ENCODE measurements at regions not wholly inside any gene's neighbourhood (a gene's known extent, or its start where the extent isn't known, plus 50 kb on each side); places are given as distances from the start of the nearest gene placed in this dataset.
"Not testable (repeated sequence)": the region's sequence is repeated elsewhere in the genome, so short reads cannot be mapped to it uniquely, and the experiment has no call there.

GRCh38 chr14:83280719-83281118 lies 1747.1 kb upstream of the SEL1L start:
- DNase-seq = no peak

GRCh38 chr14:83282706-83283105 lies 1749.1 kb upstream of the SEL1L start:
- no peak for DNase-seq

DNA sequence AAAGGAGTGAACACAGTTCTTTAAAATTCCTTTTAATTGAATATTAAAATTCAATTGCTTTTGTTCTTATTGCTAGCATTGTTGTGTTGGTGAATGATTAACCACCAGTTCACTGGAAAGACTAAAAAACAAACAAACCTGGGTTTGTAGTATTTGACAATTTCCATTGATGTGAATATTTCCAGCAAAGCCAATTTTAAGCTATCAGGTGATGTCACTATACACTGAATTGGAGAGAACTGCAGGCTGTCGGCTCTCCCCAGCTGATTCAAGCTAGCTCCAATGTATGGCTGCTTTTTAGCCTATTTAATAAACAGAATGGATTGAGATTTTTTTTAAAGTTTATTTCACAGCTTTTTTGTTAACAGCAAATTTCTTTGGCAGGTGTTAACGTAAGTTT lies 1753.6 kb upstream of the SEL1L start:
- no peak for DNase-seq

DNA sequence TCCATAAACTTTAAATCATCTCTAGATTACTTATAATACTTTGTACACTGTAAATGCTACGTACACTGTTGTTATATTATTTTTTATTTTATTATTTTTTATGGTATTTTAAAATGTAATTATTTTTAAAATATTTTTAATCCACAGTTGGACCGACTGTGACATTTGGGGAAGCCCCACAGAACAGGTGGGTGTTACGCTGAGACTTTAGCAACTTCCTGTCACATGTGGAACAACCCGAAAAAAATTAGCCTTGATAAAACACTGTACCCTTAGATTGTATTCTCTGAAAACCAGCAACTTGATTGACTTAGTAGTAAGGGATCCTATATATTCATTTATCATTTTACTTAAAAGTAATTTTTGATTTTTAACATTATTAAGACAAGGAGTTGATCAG lies 1755.7 kb upstream of the SEL1L start:
- DNase-seq = no peak

- DNase-seq = no peak
These were observed 1756.2 kb upstream of the SEL1L start for GRCh38 chr14:83289896-83290295.

DNA sequence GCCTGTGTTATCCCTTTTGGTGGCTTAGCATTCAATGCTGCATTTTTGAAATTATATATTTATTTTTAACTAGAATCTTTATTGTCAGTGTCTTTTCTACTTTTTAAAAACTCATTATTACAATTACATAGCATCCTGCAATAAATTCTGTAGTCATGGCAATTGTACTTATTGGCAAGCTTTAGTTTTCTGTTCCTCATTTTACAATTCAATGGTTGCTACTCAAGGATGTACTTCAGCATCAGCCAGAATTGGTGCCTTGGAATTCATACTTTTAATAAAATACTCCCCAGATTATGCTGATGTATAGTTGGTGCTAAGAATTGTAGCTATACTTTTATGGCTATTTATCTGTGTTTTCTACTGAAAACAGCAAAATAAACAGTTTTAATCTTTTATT lies 1756.8 kb upstream of the SEL1L start:
- DNase-seq = no peak

GRCh38 chr14:83291714-83292113 lies 1758.1 kb upstream of the SEL1L start:
- DNase-seq = no peak

DNA sequence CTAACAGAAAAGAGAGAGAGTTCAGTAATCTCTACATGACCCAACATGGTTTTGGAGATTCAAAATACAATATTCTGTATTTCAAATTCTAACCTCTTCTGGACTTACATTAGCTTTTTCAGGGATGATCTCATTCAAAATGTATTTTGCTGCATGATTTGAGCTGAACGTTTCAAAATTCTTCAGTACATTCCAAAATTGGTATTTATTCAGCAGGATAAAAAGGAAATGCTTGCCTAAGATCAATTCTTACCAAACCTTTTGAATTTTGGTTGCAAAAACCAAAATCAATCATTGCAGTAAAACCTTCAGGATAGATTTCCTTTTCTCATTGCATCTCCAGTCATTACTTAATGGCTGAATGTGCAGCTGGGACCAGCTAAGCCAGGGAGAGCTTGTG lies 1761.3 kb upstream of the SEL1L start:
- no peak for DNase-seq

- no peak for DNase-seq
These were observed 1763.7 kb upstream of the SEL1L start for GRCh38 chr14:83297361-83297760.

- not testable (repeated sequence) for DNase-seq
These were observed 1764.4 kb upstream of the SEL1L start for GRCh38 chr14:83298016-83298415.

- peak; percentile 15 for DNase-seq
These were observed 1766.9 kb upstream of the SEL1L start for GRCh38 chr14:83300476-83301064.

GRCh38 chr14:83301791-83302190 lies 1768.1 kb upstream of the SEL1L start:
- no peak for DNase-seq

DNA sequence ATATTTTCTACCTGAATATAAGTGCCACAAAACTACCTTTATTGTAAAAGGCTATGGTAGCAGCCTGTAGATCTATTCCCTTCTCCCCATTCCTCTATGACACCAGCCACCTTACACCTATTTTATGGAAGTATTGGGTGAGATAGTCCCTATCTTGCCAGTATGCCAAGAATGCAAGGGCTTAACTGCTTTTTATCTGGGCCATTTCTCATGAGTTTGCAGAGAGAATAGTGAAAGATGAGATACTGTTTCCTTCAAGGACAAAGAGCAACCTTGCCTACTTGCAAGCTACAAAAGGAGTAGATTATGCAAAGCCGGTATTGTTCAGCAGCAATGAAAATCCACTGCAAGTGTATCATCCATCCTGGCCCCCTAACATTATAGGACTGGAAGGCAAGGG lies 1775.6 kb upstream of the SEL1L start:
- no peak for DNase-seq

DNA sequence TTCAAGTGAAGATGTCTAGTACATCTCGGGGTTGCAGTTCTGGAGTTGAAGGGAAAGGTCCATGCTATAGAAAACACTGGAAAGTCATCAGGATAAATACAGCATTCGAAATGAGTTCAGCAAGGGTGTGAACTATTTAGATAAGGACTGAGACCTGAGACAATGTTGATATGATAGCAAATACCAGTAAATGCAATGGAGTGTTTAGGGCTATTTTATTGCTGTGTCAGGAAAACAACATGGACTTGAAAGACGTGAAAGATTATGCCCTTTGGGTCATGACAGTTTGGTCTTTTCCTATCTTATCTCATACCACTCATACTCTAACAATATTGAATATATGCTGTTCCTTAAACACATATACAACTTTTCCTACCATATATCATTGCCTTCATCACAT lies 1776.2 kb upstream of the SEL1L start:
- DNase-seq = no peak

GRCh38 chr14:83312511-83312910 lies 1778.9 kb upstream of the SEL1L start:
- no peak for DNase-seq

DNA sequence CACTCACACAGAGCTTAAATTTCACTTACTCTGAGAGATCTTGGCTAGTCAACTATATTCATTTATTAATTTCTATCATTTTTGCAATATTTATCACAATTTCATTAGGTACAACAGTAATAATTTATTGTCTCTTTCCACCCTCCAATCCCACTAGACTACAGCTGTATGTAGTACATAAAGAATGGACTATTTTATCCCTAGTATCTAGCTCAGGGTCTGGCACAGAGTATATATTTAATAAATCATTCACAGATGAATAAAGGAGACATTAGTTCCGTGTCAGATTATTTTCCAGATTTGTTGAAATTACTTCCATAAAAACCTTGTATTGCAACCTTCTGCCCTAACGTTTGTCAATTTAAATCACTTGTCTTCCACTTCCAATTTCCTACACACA lies 1781.1 kb upstream of the SEL1L start:
- DNase-seq = no peak

DNA sequence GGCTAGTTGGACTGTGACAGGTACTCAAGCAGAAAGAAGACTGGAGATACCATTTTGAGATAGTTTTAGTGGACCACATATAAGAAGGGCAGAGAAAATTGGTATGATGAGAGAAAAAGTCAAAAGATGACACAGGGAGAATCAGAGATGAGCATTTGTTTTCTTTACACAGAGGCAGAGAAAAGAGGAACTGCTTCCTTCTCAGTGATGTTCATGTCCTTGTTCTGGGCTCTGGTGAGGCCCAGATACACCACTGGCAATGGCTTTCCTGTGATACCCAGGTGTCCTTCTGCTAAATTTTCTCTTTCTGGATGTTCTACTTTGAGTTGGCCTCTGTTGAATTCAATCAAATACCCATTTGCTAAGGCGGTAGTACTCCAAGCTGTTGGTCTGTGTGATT lies 1782.7 kb upstream of the SEL1L start:
- no peak for DNase-seq

GRCh38 chr14:83320837-83321236 lies 1787.2 kb upstream of the SEL1L start:
- no peak for DNase-seq

- DNase-seq = no peak
These were observed 1797.9 kb upstream of the SEL1L start for GRCh38 chr14:83331513-83331912.

DNA sequence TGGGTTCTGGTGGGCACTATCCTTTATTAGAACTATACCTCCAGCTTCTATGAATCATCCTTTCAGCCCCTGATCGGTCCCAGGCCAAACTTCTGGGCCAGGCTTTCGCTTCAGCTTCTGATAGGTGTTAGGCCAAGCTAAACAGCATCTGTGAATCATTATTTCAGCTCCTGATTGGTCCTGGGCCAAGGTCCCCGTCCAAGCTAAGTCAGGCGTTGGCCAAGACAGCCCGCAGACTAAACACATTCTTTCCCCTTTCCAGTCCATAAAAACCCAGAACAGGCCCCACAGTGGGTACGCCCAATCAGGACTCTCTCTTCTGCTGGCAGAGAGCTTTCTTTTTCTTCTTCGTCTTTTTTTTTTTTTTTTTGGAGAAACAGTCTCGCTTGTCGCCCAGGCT lies 1808.9 kb upstream of the SEL1L start:
- no peak for DNase-seq

GRCh38 chr14:83347874-83348273 lies 1814.2 kb upstream of the SEL1L start:
- no peak for DNase-seq

DNA sequence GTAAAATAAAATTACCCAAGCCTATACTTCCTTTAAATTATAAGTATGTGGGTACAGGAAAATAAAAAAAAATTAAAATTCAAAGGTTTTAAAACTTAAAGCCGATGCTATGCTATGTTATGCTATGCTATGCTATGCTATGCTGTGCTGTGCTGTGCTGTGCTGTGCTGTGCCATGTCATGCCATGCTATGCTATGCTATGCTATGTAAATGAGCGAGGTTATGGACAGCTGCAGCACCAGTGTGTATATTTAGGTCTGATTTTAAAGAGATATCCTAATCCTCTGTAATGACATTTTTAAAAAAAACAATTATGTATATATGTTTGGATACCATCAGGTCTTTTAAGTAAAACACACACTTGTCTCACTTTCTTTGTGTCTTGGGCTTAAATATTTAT lies 1822.0 kb upstream of the SEL1L start:
- no peak for DNase-seq

DNA sequence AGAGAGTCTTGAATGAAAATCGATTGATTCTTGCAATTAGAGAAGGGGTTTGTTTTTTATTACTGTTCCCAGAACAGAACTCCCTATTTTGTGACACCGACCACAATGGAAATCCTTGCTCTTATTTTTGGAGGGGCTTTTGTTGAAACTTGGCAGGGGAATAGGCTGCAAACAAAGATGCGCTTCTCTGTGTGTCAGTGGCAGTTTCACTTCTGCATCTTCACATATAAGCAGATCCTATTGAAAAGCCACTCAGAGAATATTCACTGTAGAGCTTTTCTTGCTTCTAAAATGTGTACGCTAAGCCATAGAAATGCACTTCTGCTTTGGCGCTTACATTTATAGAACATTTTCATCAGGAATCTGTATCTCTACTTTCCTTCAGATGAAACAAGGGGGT lies 1822.4 kb upstream of the SEL1L start:
- no peak for DNase-seq

DNA sequence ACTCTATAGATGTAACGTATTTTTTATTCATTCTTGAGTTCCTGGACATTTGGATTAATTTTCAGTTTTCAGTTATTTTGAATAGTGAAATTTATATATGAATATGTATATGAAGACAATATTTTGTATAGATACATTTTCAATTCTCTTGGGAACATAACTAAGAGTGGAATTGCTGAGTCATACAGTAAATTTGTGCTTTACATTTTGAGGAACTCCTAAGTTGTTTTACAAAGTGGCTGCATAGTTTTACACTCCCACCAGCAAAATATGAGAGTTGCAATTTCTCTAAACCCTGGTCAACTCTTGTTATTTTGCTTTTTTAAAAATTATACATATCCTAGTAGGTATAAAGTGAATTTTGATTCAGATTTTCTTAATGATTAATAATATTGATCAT lies 1838.6 kb upstream of the SEL1L start:
- DNase-seq = no peak

DNA sequence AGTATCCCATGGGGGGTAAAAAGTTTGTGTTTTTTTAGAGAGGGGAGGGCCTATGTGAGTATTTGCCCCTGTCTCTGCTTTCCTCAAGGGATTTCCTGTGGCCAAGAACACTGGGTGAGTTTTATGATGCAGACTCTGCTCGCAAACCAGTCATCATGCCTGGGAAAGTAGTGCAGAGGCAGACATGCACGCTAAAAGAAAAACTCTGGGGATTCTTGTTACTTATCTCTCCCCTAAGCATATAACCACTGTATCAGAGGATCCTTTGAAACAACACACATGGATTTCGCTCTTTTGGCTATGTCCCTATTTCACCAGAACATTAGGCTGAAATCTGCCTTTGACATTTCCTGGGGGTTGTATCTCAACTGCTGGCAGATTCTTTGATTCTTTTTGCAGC lies 1845.8 kb upstream of the SEL1L start:
- no peak for DNase-seq

DNA sequence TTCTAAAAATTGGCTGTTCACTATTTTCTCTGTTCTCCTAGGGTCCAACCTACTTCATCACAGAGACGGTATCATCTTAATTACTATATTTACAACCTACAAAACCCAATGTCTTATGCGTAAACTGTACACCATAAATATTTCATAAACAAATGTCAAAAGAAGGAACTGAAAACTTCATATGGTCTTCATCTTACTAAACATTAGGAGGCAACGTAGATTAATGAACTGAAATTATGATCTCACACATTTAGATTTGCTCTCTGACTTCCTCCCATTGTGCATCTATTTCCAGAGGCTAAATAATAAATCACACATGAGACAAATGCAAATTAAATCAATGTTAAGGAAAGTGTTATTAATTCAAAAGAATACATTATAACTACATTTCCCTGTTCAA lies 1850.6 kb upstream of the SEL1L start:
- DNase-seq = no peak
